ENCODE measurements at regions not wholly inside any gene's neighbourhood (a gene's known extent, or its start where the extent isn't known, plus 50 kb on each side); places are given as distances from the start of the nearest gene placed in this dataset.

- TF ChIP-seq EZH2 (IDR thresholded peaks at IDR 0.05; ENCODE audit: borderline replicate concordance, insufficient read depth, low read depth, low read length, poor library complexity, severe bottlenecking), result no peak
- no peak for TF ChIP-seq CTCF (IDR thresholded peaks at IDR 0.05)
These were observed 124.3 kb upstream of the MOCS2 start for GRCh38 chr5:53233645-53234405.

Data from B cell (primary cell).